ENCODE measurements at regions not wholly inside any gene's neighbourhood (a gene's known extent, or its start where the extent isn't known, plus 50 kb on each side); places are given as distances from the start of the nearest gene placed in this dataset.

GRCh38 chr3:159126261-159127020, 324.6 kb downstream of the MFSD1 start:
- TF ChIP-seq CTCF (IDR thresholded peaks at IDR 0.05; ENCODE audit: poor library complexity, severe bottlenecking): no peak
- TF ChIP-seq TAF1 (IDR thresholded peaks at IDR 0.05; ENCODE audit: low read depth): no peak
- no peak for TF ChIP-seq MXI1 (conservative IDR thresholded peaks at IDR 0.05; ENCODE audit: poor library complexity, severe bottlenecking)
- no peak for TF ChIP-seq EP300 (conservative IDR thresholded peaks at IDR 0.05; ENCODE audit: poor library complexity, severe bottlenecking)
- TF ChIP-seq EZH2 (IDR thresholded peaks at IDR 0.05; ENCODE audit: borderline replicate concordance, insufficient read depth, low read length, poor library complexity, severe bottlenecking): no peak
- TF ChIP-seq, protein P1, sequence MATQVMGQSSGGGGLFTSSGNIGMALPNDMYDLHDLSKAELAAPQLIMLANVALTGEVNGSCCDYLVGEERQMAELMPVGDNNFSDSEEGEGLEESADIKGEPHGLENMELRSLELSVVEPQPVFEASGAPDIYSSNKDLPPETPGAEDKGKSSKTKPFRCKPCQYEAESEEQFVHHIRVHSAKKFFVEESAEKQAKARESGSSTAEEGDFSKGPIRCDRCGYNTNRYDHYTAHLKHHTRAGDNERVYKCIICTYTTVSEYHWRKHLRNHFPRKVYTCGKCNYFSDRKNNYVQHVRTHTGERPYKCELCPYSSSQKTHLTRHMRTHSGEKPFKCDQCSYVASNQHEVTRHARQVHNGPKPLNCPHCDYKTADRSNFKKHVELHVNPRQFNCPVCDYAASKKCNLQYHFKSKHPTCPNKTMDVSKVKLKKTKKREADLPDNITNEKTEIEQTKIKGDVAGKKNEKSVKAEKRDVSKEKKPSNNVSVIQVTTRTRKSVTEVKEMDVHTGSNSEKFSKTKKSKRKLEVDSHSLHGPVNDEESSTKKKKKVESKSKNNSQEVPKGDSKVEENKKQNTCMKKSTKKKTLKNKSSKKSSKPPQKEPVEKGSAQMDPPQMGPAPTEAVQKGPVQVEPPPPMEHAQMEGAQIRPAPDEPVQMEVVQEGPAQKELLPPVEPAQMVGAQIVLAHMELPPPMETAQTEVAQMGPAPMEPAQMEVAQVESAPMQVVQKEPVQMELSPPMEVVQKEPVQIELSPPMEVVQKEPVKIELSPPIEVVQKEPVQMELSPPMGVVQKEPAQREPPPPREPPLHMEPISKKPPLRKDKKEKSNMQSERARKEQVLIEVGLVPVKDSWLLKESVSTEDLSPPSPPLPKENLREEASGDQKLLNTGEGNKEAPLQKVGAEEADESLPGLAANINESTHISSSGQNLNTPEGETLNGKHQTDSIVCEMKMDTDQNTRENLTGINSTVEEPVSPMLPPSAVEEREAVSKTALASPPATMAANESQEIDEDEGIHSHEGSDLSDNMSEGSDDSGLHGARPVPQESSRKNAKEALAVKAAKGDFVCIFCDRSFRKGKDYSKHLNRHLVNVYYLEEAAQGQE (IDR thresholded peaks at IDR 0.05; ENCODE audit: borderline replicate concordance): no peak

Data from neural cell (in vitro differentiated cells).